ENCODE measurements at regions not wholly inside any gene's neighbourhood (a gene's known extent, or its start where the extent isn't known, plus 50 kb on each side); places are given as distances from the start of the nearest gene placed in this dataset.

DNA sequence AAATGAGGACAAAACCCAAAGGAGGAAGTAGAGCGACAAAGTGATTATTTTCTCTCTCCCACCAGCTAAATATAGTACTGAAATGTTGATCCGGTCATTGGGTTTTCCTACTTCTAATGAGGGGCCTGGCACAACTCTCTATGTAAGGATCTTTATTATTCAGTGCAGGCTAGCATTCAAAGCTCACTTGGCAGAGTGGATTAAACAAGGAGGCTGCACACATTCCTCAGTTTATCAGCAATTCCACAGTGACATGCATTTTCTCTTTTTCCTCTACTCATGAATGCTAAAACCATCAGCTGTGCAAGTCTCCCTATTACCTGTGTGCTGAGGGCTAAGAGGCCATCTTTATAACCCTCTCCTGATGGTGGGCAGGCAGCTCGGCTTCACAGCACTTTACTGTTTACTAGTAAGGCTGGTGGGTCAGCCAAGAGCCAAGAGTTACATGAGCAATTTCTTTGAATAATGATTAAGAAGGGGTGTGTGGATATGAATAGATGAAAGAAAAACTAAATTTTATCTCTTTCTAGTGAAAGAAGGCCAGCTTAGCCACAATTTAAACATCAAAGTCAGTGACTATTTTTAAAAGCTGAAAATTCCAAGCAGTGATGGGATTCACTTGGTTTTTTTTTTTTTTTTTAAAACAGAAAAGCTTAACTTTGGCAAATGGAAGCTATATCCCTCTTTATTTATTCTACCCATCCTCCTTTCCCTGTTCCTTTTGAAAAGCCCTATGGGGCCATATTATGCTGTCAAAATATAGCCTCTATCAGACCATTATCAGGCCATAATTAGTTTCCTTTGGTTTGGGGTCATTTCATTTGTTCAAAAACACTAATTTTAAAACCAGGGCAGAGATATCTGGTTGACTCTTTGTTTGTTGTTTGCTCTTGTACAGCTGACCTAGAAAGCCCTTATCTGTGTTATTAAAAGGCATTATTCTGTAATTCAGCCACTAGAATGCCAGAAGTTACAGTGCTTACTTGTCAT lies 111.0 kb downstream of the RBM43 start:
- H3K27ac ChIP-seq (ENCODE audit: insufficient read depth, low read depth, low read length) = no peak overlapping the region
- no peaks in the 10 kb centered on the region for H3K4me1 ChIP-seq (ENCODE audit: control insufficient read depth, extremely low read depth, insufficient read depth, low read length)
- no peak for TF ChIP-seq POLR2AphosphoS5 (IDR thresholded peaks at IDR 0.05; ENCODE audit: insufficient read depth, low read depth, low read length)
- TF ChIP-seq MAX (IDR thresholded peaks at IDR 0.05; ENCODE audit: insufficient read depth, insufficient read length) = no peak
- TF ChIP-seq EZH2 (IDR thresholded peaks at IDR 0.05; ENCODE audit: borderline replicate concordance, low read depth, low read length, severe bottlenecking) = no peak
- no peak for TF ChIP-seq POLR2A (IDR thresholded peaks at IDR 0.05; ENCODE audit: low read depth, low read length)
- TF ChIP-seq, protein P1, sequence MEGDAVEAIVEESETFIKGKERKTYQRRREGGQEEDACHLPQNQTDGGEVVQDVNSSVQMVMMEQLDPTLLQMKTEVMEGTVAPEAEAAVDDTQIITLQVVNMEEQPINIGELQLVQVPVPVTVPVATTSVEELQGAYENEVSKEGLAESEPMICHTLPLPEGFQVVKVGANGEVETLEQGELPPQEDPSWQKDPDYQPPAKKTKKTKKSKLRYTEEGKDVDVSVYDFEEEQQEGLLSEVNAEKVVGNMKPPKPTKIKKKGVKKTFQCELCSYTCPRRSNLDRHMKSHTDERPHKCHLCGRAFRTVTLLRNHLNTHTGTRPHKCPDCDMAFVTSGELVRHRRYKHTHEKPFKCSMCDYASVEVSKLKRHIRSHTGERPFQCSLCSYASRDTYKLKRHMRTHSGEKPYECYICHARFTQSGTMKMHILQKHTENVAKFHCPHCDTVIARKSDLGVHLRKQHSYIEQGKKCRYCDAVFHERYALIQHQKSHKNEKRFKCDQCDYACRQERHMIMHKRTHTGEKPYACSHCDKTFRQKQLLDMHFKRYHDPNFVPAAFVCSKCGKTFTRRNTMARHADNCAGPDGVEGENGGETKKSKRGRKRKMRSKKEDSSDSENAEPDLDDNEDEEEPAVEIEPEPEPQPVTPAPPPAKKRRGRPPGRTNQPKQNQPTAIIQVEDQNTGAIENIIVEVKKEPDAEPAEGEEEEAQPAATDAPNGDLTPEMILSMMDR (IDR thresholded peaks at IDR 0.05; ENCODE audit: extremely low read depth in 1 of 2, insufficient read depth in 1 of 2, low read depth in 1 of 2, low read length in 2 of 2) = no peak
- no peak for TF ChIP-seq JUN (IDR thresholded peaks at IDR 0.05; ENCODE audit: borderline replicate concordance, insufficient read depth, insufficient read length, low read depth)
- TF ChIP-seq GATA2 (IDR thresholded peaks at IDR 0.05; ENCODE audit: insufficient read depth, insufficient read length, low read depth, low read length) = no peak
- no peak for TF ChIP-seq MYC (IDR thresholded peaks at IDR 0.05; ENCODE audit: low read depth, low read length)
- no peak for FAIRE-seq
- no peaks in the 10 kb centered on the region for H4K20me1 ChIP-seq (replicated peaks; ENCODE audit: control insufficient read depth, extremely low read depth, insufficient read depth, low read length)
- intact Hi-C loops (cut with micrococcal nuclease) = no loop called here
- H3K27me3 ChIP-seq (ENCODE audit: control insufficient read depth in 2 of 2, insufficient read depth in 2 of 2, low read length in 2 of 2) = peaks cover 0 to 5% of the 10 kb centered on the region in 2 experiments
- H3K9me1 ChIP-seq (replicated peaks; ENCODE audit: control insufficient read depth, extremely low read depth, insufficient read depth, low read length) = no peaks in the 10 kb centered on the region
- no peak for DNase-seq (ENCODE audit: low read depth, low spot score)
- ChIA-PET CTCF (interaction anchor here (0.6 to 1.9 kb wide), 2 partner anchors 10 to 745 kb away, joined by 3 to 12 read pairs; no protein-coding TSS in a partner anchor), POLR2A (no interaction called here)
- no peak overlapping the region for H3K4me2 ChIP-seq (ENCODE audit: insufficient read depth, low read length)
- no peaks in the 10 kb centered on the region for H3K9me3 ChIP-seq (replicated peaks; ENCODE audit: control insufficient read depth, insufficient read depth, low read length)
- H2AFZ ChIP-seq (ENCODE audit: low read depth, low read length) = no peak overlapping the region
- no TSS peak for BruUV-seq (replicated peaks)
- H3K36me3 ChIP-seq (ENCODE audit: control insufficient read depth in 2 of 2, extremely low read depth in 1 of 2, insufficient read depth in 2 of 2, low read length in 2 of 2) = no peaks in the 10 kb centered on the region
- no peak overlapping the region for H3K4me3 ChIP-seq (replicated peaks in 1 of 3; ENCODE audit: insufficient read depth in 1 of 3, low read depth in 1 of 3, low read length in 3 of 3)
- dilution Hi-C loops (cut with MboI; ENCODE audit: extremely low pct_ligation_motif_present, low sequenced_read_pairs) = no loop called here
- no peaks in the 10 kb centered on the region for H3K79me2 ChIP-seq (ENCODE audit: control insufficient read depth, insufficient read depth, low read length)
- H3K9ac ChIP-seq (replicated peaks; ENCODE audit: extremely low read depth, insufficient read depth, low read length) = no peak overlapping the region

All from endothelial cell of umbilical vein (primary cell).